Duodenal mucosa (tissue), 2 donors: ENCODE measurements at regions not wholly inside any gene's neighbourhood (a gene's known extent, or its start where the extent isn't known, plus 50 kb on each side); places are given as distances from the start of the nearest gene placed in this dataset.

Experiments
- H3K27ac ChIP-seq: one replicate; pipeline ENCODE4 v1.7.0; 2013; ENCODE audit warnings: low read depth, low read length
- H3K27me3 ChIP-seq, 2 donors: one replicate each; pipeline ENCODE4 v1.7.0; 2013; ENCODE audit warnings: low read length in 2 of 2, control low read depth in 1 of 2; ENCODE audit not compliant: insufficient read depth in 2 of 2, control insufficient read depth in 1 of 2
- H3K36me3 ChIP-seq, 2 donors: one replicate each; pipeline ENCODE4 v1.7.0; 2013; ENCODE audit warnings: low read length in 2 of 2, control low read depth in 1 of 2; ENCODE audit not compliant: insufficient read depth in 2 of 2, control insufficient read depth in 1 of 2
- H3K4me1 ChIP-seq, 2 donors: one replicate each; pipeline ENCODE4 v1.7.0; 2013; ENCODE audit warnings: low read length in 2 of 2, control low read depth in 1 of 2; ENCODE audit not compliant: insufficient read depth in 2 of 2, control insufficient read depth in 1 of 2
- H3K4me3 ChIP-seq, 2 donors: one replicate each; pipeline ENCODE4 v1.7.0; 2013; ENCODE audit warnings: low read length in 2 of 2, low read depth in 1 of 2
- H3K9ac ChIP-seq, 2 donors: one replicate each; pipeline ENCODE4 v1.7.0; 2013; ENCODE audit warnings: low read length in 2 of 2, low read depth in 1 of 2
- H3K9me3 ChIP-seq, 2 donors: one replicate each; pipeline ENCODE4 v1.7.0; 2013; ENCODE audit warnings: low read length in 2 of 2, control low read depth in 1 of 2; ENCODE audit not compliant: control insufficient read depth in 1 of 2

DNA sequence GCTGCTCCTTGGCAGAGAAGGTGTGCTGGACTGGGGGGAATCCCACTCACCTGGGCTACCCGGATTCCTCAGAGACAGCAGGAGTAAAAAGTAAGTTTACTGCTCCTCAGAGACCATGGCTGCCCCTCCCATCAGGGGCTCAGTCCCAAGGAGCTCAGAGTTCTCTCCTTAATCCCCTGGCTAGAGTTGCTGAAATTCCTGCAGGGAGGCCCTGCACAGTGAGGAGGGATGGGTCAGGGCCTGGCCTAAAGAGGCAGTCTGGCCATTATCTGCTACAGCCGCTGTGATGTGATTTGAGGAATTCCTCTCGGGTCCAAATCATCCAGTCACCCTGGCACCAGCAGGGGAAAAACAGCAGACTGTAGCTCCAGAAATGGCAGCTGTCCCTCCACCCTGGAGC lies 502.5 kb downstream of the PCDH17 start:
- Histone ChIP-seq H3K9ac (no peak overlapping the region), H3K9me3 (peaks cover 7 to 14% of the 10 kb centered on the region in 2 donors), H3K27ac (no peak overlapping the region), H3K36me3 (no peaks in the 10 kb centered on the region), H3K4me3 (no peak overlapping the region), H3K27me3 (no peaks in the 10 kb centered on the region), H3K4me1 (no peaks in the 10 kb centered on the region)

DNA sequence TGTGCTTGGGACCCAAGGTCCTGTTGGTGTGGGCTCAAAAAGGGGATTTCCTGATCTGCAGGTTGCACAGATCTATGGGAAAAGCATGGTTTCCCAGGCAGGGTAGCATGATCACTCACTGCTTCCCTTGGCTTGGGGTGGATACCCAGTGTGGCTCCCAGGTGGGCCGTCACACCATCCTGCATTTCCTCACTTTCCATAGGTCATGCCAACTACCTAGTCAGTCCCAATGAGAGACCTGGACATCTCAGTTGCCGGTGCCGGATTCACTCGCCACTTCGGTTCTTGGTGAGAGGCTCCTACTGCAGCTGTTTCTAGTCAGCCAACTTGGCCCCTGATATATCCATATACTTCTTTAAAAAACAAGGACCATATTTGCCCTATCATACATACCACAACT lies 503.0 kb downstream of the PCDH17 start:
- Histone ChIP-seq H3K4me1 (no peaks in the 10 kb centered on the region), H3K9me3 (peaks cover 7 to 14% of the 10 kb centered on the region in 2 donors), H3K9ac (no peak overlapping the region), H3K27ac (no peak overlapping the region), H3K27me3 (no peaks in the 10 kb centered on the region), H3K4me3 (no peak overlapping the region), H3K36me3 (no peaks in the 10 kb centered on the region)

DNA sequence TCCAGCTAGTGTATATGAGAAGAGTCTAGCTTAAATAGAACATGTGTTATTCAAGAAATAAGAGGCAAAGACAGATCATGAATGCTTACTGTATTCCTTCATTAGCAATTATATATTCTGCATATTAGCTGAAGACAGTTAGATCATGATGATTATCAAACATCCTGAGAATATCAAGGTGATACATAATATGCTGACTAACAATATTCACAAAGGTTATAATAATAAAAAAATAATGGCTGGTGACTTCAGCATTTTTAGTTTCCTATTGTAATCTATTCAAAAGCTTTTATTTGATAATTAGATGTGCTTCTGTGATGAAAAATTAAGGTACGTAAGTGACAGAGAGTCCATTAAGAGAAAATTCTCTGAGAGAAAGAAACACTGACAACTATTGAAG lies 511.4 kb downstream of the PCDH17 start:
- Histone ChIP-seq H3K4me1 (no peaks in the 10 kb centered on the region), H3K27ac (no peak overlapping the region), H3K27me3 (no peaks in the 10 kb centered on the region), H3K36me3 (no peaks in the 10 kb centered on the region), H3K4me3 (no peak overlapping the region), H3K9ac (no peak overlapping the region), H3K9me3 (peaks cover 0 to 7% of the 10 kb centered on the region in 2 donors)

DNA sequence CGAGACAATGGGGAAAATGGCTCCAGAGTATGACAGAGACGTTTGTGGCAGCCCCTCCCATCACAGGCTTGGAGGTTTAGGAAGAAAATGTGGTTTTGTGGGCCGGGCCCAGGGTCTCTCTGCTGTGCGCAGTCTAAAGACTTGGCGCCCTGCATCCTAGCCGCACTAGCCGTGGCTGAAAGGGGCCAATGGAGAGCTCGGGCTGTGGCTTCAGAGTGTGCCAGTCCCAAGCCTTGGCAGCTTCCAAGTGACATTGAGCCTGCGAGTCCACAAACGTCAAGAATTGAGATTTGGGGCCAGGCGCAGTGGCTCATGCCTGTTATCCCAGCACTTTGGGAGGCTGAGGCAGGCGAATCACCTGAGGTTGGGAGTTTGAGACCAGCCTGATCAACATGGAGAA lies 513.1 kb downstream of the PCDH17 start:
- Histone ChIP-seq H3K27me3 (no peaks in the 10 kb centered on the region), H3K9me3 (peaks cover 0 to 11% of the 10 kb centered on the region in 2 donors), H3K4me3 (no peak overlapping the region), H3K36me3 (no peaks in the 10 kb centered on the region), H3K4me1 (no peaks in the 10 kb centered on the region), H3K9ac (no peak overlapping the region), H3K27ac (no peak overlapping the region)

DNA sequence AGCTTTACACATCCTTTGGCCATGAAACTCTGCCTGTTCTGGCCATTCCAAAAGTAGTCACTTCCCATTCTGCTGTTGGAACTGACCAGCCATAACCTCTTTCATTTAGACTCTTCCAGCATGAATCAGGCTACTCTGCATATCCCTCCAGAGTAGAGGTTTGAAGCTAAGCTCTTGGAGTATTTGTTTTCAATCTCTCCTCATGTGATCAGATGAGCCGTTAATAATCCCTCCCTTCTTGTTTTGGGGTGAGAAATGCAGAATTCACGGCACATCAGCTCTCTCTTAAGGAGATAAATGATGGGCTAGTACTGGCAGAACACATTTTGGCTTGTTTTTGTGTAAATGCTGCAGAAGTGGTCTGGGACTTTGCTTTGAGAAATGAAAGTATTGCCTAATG lies 519.9 kb downstream of the PCDH17 start:
- Histone ChIP-seq H3K9ac (no peak overlapping the region), H3K27ac (no peak overlapping the region), H3K4me1 (no peaks in the 10 kb centered on the region), H3K36me3 (no peaks in the 10 kb centered on the region), H3K27me3 (no peaks in the 10 kb centered on the region), H3K4me3 (no peak overlapping the region), H3K9me3 (peaks cover 0 to 8% of the 10 kb centered on the region in 2 donors)

DNA sequence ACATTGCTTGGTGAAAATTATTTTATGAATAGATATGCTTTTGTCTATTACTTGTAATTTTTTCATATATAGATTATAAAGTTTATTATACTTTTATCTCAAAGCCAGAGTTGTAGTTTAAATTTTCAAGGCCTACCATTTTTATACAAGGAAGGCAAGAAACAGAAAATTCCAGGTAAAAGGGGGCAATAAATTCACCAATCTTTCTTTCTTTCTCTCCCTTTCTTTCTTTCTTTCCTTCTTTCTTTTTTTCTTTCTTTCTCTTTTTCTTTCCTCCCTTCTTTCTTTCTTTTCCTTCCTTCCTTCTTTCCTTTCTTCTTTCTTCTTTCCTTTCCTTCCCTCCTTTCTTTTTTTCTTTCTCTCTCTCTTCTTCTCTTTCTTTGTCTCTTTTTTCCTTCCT lies 529.4 kb downstream of the PCDH17 start:
- no peak overlapping the region for H3K27ac ChIP-seq
- H3K9me3 ChIP-seq, result peaks cover 0 to 2% of the 10 kb centered on the region in 2 donors
- no peaks in the 10 kb centered on the region for H3K36me3 ChIP-seq
- H3K4me1 ChIP-seq, result no peaks in the 10 kb centered on the region
- H3K27me3 ChIP-seq, result no peaks in the 10 kb centered on the region
- no peak overlapping the region for H3K4me3 ChIP-seq
- H3K9ac ChIP-seq, result no peak overlapping the region

DNA sequence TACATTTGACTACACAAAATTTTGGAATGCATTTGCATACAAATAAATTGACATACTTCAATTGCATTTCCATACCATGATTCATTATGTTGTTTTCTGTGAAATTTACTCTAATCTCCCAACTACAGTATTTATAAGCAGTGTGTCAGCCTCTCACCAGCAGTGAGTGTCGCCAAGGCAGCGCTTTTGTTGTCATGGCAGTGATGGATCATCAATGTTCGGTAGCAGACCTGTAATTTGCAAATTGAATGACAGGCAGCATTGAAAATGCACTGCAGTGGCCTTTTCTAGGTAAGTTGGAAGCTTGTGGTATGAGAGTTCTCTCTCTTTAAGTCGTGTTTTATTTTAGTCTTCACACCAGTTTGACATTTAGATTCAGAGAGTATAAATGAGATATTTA lies 534.1 kb downstream of the PCDH17 start:
- Histone ChIP-seq H3K4me3 (no peak overlapping the region), H3K36me3 (no peaks in the 10 kb centered on the region), H3K9ac (no peak overlapping the region), H3K27me3 (no peaks in the 10 kb centered on the region), H3K9me3 (peaks cover 0 to 2% of the 10 kb centered on the region in 2 donors), H3K27ac (no peak overlapping the region), H3K4me1 (no peaks in the 10 kb centered on the region)

DNA sequence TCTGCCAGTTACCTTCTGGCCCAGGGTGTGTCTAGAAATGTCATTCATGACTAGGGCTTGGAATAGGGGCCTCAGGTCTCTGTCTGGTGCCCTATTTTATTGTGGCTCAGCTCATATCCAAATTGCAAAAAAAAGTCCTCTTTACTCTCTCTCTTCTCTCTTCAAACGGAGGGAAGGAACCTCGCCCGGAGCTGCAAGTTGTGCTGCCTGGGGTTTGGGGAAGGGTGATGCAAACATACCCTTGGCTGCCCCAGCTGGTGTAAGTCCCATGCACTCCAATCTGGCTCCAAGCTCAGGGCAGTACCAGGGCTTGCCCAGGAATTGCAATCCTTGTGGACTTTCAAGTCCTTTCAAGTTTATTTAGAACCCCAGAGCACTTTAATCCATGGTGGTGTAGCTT lies 549.6 kb downstream of the PCDH17 start:
- Histone ChIP-seq H3K4me1 (no peaks in the 10 kb centered on the region), H3K27ac (no peak overlapping the region), H3K4me3 (no peak overlapping the region), H3K27me3 (no peaks in the 10 kb centered on the region), H3K36me3 (no peaks in the 10 kb centered on the region), H3K9ac (no peak overlapping the region), H3K9me3 (peaks cover 3 to 10% of the 10 kb centered on the region in 2 donors)

DNA sequence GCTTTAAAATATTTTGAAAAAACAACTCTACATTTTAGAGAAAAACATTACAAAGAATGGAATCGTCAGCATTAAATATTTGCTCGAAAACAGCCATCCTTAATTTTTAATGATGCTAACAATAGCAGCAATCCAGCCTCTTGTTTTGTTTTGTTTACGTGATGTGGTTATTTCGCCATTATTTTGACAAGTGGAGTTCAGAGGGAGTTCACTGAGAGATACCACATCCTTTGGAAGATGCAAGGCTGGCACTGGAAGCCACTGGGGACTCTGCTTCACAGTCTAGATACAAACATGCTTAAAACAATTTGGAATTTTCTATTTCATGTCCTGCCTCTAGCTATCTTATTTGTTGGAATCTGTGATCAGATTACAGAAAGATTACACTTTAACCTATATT lies 556.3 kb downstream of the PCDH17 start:
- no peak overlapping the region for H3K9ac ChIP-seq
- H3K4me1 ChIP-seq, result no peaks in the 10 kb centered on the region
- no peak overlapping the region for H3K27ac ChIP-seq
- H3K36me3 ChIP-seq, result no peaks in the 10 kb centered on the region
- no peaks in the 10 kb centered on the region for H3K27me3 ChIP-seq
- H3K9me3 ChIP-seq, result peaks cover 0 to 4% of the 10 kb centered on the region in 2 donors
- H3K4me3 ChIP-seq, result no peak overlapping the region

DNA sequence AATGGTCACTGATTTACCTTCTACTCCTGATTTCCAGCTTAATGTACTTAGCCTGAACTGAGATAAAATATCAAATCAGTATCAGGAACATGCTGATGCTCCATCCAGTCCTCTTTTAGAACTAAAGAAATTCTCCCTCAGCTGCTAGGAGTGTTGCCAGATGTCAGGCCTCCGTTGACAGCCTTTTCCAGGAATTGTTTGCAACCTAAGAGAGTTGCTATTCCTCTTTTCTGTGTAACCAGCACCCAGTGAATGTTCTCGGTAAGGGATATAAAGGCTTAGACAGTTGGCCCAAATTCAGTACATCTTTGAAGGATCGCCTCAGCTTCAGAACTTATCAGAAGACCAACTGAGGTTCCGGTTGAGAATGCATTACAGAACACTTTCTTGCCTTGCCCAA lies 559.0 kb downstream of the PCDH17 start:
- no peak overlapping the region for H3K4me3 ChIP-seq

DNA sequence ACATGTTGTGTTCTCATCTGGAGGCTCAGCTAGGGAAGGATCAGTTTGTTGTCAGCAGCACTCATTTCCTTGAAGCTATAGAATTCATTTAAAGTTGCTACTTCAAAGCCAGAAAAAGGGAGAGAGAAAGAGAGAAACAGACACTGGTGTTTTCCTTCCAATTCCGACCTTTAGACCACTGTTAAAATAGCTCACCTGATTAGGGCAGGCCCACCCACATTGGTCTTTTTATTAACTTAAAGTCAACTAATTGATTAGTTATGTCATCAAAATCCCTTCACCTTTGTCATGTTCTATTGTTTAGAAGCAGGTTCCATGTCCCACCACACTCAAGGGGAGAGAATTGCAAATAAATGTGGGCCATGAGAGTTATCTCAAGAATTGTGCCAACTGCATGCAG lies 560.2 kb downstream of the PCDH17 start:
- H3K9me3 ChIP-seq, result peaks cover 0 to 4% of the 10 kb centered on the region in 2 donors
- no peak overlapping the region for H3K27ac ChIP-seq
- no peaks in the 10 kb centered on the region for H3K4me1 ChIP-seq
- H3K4me3 ChIP-seq, result no peak overlapping the region
- no peak overlapping the region for H3K9ac ChIP-seq
- no peaks in the 10 kb centered on the region for H3K36me3 ChIP-seq
- H3K27me3 ChIP-seq, result no peaks in the 10 kb centered on the region

More for the DNA sequence above, 559.0 kb downstream of the PCDH17 start:
- H3K36me3 ChIP-seq, result no peaks in the 10 kb centered on the region
- H3K9ac ChIP-seq, result no peak overlapping the region
- peaks cover 0 to 4% of the 10 kb centered on the region in 2 donors for H3K9me3 ChIP-seq
- H3K27me3 ChIP-seq, result no peaks in the 10 kb centered on the region
- H3K4me1 ChIP-seq, result no peaks in the 10 kb centered on the region
- no peak overlapping the region for H3K27ac ChIP-seq
